HG03097 (cell line): ENCODE measurements at regions not wholly inside any gene's neighbourhood (a gene's known extent, or its start where the extent isn't known, plus 50 kb on each side); places are given as distances from the start of the nearest gene placed in this dataset.

Experiments
- ATAC-seq: cut with Tn5 transposase; IDR thresholded peaks from one replicate; pipeline ENCODE4 v1.9.1; 2021; ENCODE audit not compliant: unreplicated experiment, low FRiP score

DNA sequence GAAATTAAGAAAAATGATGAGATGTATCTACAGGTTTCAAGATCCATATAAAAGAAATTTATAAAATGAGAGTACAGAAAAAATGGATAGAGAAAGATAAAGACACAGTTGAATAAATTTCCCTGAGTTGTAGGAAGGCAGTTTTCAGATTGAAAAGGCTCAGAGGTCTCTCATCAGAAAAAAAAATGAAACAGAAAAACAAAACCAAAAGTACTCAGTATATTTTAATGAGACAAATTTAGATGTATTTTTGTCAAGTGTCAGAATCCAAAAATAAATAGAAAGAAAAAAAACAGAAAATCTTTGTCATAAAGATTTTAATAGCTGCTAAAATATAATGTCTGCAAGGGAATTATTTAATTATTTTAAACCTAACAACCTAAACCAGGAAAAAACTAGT is 520.5 kb downstream of the KCNJ3 start:
- ATAC-seq: no peak

DNA sequence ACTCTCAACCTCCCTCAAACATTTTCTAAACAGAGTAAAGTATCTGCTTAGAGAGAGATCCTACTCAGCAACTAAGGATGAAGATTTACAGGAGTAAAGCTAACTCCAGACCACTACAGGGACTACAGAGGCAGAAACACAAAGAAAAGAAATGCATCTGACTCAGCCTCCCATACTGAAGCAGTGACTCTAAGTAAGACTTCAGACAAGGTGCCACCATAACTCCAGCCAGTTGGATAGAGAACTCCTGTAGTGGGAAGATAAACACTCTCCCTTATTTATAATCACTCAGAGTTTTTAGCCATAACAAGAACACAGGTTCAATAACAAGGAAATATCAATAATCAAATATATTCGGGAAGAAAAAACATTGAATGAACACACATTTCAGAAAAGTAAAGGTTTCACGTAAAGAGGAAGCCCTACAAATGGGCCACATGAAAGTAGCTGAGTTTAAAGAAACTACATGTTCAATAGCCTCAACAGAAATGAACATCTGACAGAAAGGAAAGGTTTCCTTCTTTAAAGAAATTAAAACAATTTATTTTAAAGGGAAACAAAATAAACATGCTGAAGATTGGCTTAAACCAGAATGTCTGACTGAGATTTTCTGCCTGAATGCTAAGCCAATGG is 519.9 kb downstream of the KCNJ3 start:
- ATAC-seq: no peak

DNA sequence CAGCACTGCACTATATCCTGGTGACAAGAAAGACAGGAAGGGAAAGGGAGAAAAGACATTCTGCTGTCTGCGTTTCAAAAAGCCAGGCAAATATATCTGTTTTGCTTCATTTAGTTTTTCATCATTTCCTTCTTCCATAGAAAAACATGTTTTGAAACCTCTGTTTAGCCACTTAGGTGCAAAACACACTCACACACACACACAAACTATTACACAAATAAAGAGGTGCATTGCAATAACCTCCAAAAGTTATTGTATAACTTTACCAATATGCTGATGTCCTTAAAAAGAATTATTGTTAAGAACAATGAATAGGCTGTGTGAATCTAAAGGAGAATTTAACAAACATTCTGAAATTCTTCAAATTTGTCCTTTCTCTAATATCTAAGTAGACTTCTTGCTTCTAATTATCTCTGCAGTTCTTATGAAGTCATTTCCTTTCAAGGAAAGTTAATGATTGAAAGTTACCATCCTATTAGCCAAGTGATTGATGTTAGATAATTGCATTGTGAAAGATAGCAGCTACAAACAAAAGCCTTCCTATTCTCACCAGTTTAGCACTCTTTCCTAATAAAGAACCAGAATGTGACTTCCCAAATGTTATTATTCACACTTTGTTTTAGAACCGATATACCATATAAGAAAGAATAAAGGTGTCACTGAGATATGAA is 516.7 kb downstream of the KCNJ3 start:
- no peak for ATAC-seq

DNA sequence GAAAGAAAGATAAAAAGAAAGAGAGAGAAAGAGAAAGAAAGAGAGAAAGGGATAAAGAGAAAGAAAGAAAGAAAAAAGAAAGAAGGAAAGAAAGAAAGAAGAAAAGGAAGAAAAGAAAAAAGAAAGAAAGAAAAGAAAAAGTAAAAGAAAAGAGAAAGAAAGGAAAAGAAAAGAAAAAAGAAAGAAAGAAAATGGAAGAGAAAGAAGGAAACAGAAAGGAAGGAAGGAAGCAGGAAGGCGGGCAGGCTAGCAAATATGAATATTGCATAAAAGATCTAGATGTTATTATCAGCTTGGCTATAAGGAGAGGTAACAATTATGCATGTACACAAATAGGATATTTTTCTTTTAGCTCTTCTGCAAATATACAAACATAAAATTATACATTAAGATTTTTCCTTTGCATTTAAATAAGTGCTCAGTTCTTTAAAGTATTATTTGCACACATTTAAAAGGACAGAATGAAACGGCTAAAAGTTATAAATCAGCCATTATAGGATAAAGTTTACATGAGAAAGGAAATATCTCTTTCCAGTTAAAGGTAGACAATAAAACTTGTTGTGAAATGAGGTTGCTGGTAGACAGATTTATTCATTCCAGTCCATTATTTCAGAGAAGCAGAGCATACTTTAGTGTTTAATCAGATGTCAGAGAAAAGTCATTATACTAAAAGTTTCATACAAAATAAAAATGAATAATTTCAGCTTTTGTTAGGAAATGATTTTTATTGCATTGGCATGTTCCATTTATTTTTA is 511.4 kb downstream of the KCNJ3 start:
- no peak for ATAC-seq

DNA sequence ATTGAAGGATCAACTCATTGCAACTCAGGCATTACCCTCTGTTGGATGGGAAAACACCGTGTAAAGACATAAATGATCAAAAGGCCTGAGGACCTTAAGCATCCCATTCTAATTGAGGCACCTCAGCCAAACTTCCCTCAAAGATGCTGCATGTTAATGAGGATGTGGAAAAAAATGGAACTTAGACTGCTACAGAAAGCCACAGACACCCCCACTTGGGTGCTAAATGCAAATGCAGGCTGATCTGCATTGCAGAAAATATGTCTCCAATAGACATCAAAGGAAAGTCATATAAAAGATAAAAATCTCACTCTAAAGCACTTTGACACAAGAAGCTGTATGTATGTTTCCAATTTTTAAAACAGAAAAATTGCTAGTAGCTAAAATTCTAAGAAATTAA is 504.7 kb downstream of the KCNJ3 start:
- ATAC-seq: no peak

DNA sequence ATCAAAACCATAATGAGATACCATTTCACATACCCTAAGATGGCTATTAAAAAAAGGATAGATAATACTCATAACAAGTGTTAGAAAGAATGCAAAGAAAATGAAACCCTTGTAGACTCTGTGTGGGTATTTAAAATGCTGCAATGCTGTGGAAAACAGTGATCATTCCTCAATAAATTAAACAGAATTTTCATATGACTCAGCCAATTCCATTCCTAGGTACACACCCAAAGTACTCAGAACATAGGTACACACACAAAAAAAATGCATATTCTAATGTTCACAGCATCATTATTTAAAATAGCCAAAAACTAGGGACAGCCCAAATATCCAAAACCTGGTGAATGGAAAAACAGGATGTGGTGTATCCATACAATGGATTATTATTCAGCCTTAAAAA is 502.3 kb downstream of the KCNJ3 start:
- ATAC-seq: no peak

DNA sequence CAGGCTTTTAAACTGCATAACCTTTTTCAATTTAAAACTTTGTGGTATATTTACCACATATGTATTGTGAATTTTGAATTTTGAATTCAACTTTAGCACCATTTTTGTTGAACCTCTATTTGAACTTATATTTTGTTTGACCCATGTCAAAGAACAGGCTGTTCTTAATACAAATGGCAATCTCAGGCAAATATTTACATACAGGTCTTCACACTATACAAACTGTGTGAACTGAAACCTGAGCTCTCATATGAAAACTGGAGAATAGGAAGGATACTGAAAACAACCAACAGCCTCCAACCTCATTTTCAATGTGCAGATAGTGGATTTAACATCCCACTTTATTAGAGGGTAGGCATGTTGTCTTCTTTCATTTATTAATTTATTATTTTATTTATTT is 491.8 kb downstream of the KCNJ3 start:
- no peak for ATAC-seq

DNA sequence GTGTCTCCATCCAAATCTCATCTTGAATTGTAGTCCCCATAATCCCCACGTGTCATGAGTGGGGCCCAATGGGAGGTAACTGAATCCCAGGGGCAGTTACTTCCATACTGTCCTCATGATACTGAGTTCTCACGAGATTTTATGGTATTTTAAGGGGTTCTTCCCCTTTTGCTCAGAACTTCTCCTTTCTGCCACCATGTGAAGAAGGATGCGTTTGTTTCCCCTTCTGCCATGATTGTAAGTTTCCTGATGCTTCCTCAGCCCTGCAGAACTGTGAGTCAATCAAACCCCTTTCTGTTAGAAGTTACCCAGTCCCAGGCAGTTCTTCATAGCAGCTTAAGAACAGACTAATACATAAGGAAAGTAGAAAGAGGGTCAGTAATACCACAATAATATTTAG is 480.4 kb downstream of the KCNJ3 start:
- no peak for ATAC-seq

DNA sequence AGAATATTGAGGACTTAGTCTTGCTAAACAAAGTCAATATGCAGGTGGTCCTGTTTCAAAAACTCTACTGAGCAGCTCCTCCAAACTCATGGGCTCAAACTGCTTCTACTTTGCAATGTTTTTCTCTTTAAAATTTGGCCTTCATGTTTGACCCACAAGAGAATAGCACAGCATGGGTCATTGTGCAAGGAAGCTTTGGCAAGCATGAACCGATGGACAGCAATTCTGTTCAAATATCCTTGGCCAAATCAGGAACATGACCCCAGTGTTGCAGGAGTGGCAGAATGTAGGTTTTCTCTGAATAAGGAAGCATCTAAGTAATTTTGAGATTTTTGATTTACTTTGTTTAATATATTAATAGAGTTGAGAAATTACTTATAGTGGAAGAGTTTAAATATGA is 477.9 kb downstream of the KCNJ3 start:
- ATAC-seq: no peak

DNA sequence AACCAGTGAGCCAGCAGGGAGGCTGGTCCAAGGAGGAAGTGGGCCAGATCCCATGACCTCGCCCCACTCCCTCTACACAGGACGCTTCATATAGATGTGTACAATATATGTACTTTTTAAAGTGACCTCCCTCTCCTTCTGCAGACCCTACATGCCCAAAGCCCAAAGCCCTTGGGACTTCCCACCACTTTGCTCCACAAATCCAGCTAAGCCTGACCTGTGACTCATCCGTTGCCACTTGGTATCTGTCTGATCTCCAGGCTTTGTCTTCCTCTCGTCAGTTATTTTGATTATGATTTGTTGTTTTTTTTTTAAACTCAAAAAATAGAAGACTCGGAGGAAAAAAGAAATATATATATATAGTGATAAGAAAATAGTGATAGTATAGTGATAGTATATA is 470.8 kb downstream of the KCNJ3 start:
- no peak for ATAC-seq

DNA sequence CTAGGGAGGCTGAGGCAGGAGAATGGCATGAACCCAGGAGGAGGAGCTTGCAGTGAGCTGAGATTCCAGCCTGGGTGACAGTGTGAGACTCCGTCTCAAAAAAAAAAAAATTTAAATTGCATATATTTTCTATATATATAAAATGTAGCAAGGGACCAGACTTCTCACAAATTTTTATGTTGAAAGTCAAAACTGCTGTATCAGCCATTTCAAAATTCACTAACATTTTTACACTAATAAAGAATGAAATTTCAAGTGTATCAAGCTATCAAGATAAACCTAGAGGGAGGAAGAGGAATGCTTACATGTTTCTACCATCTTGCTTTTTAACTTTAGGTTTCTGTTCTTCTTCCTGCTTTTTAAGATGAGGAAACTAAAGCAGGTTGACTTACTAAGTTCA is 464.0 kb downstream of the KCNJ3 start:
- no peak for ATAC-seq

DNA sequence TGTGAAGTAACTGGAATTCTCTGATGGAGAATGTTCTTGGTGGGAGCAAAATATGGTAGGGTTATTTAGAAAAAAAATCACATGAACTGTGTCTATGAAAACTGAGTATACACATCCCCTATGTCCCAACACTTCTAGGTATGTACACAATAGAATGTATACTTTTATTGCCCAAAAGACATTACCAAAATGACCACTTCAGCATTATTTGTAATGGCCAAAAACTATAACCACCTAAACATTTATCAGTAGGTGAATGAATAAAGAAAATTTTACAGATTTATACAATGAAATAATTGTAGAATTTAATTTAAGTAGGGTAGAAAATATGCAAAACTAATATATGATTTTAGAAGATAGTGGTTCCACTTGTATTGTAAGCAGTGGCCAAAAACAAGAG is 462.8 kb downstream of the KCNJ3 start:
- no peak for ATAC-seq

DNA sequence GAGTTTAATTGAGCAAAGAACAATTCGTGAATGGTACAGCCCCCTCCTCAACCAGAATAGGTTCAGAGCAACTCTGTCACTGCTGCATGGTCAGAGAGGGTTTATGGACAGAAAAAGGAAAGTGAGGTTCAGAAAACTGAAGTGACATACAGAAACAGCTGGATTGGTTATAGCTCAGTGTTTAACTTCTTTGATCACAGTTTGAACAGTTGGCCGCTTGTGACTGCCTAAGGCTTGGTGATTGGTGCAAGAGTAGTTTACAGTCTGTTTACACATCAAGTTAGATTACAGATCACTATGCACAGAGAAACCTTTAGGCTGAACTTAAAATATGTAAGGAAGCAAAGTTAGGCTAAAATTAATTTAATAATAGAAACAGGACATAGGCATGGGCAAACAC is 459.2 kb downstream of the KCNJ3 start:
- ATAC-seq: no peak

DNA sequence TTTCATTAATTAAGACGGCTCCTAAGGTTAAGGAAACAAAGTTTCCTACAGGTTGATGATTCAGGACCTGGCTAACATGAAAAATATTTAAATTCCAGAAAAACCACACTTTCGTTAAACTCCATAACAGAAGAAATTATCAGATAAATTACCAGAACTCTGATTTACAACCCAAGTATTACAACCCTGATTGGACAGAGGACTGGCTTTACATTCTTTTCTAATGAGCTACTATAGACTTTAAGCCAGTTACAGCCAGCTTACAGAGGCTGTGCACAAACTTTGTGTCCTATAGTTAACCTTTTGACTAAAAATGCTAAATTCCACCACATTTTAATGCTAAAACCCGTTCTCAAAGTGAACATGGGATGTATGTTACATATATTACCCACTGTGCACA is 458.6 kb downstream of the KCNJ3 start:
- ATAC-seq: no peak

DNA sequence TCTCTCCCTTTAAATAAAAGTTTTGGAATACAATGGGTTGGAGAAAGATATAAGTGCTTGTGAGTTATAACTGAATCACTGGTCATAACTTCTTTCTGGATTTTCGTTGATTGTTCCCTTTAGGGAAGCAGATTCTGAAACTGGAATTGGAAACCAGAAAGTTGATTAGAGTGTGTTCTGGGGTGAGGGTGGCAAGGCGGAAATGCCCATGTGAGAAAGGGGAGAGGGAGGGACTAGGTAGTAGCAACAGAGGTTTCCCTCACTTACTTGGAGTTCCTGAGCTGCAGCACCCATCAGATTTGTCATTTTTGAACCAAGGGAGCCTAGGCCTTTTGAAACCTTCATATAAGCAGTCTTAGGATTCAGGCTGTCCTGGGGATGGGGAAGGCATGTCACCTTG is 453.4 kb downstream of the KCNJ3 start:
- ATAC-seq: no peak

DNA sequence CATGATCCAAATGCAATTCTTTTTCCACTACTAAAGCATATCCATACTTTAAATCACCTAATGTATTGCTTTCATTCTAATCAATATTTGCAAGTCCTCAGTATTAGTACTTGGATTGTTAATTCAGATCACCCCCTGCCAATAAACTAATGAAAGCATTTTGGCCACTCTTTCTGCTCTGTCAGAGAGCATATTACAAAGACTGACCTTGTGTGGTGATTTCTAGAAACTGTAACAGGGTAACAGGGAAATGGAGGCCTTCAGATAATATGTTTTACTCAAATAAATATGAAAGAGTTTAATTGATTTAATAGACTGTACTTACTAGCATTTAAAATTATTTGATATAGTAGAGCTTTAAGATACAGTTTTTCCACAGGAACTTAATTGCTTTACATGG is 453.0 kb downstream of the KCNJ3 start:
- ATAC-seq: no peak

DNA sequence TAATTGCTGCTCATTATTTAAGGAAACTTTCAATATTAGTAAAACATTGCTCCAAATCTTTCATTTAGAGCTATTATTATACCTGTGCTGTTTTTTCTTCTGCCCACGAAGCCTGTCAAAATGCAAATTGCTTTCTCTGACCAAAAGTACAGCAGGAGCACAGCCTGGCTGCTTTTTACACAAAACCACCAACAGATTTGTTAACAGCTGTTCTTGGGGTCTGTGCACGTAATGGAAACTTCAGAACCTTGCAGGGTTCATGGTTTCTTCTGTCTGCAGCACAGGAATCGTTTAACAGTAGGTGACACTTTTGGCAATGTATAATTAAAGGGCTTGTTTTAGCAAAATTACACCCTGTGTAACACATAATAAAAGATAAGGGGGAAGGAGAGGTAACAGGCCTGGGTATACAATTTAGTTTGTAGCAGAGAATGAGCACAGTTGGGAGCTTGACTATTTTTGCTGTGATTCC is 447.3 kb downstream of the KCNJ3 start:
- peak; percentile 92 for ATAC-seq

DNA sequence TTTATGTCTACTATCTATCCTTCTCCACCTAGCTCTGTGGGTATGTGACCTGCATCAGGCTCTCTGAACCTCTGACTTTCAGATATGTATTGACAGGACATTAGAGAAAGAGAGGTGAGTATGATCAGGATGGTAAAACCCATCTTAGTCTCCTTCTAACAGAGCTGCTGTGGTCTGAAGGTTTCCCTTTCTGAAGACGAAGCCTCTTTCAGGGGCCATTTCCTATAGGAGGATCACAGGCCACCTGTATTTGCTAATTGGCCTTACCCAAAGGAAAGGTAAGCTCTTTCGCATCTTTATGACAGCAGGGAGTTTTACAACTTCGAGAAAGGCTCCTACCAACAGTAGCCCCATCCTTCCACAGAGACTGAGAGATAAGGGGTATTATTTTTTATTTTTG is 442.9 kb downstream of the KCNJ3 start:
- no peak for ATAC-seq

DNA sequence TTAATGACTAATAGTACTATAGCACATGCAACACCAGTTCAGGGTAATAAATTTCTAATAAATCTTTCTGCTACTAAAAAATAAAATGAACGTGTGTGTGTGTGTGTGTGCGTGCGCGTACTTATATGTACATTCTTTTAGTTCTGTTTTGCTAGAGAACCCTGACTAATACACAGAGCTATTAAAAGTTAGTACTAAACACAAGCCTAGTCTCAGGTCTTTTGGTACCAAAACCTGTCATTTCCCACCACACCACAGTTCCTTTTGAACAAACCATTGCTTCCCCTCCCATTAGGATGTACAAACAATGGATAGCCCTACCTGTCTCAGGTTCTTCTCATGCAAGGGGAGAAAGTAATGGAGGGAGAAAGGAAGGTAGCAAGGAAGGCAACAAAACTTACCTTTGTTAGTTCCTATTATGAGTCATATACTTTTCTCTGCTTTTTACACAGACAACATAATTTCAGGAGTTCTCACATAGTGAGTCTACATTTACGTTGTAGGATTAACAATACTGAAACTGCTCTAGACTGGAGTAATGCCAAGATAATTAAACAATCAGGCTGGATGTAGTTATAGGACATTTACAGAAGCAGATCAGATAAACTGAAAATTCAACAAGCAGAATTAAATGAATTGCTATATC is 427.2 kb downstream of the KCNJ3 start:
- no peak for ATAC-seq

DNA sequence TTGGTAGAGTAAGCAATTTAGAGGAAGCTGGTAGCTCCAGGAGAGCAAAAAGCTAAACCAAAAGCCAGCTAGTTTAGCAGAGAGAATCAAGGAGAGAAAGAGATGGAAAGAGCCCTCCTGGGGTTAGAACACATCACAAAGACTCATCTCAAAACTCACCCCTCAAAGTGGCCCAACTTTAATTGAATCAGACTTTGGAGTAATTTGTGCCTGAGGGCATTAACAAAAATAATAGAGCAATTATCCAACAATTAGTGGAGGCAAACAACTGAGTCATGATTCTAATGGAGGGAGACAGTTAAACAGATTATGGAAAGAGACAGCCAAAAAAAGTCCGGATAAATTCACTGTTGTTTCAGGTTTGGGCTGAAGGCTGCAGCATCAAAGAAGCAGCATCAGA is 417.4 kb downstream of the KCNJ3 start:
- ATAC-seq: no peak

DNA sequence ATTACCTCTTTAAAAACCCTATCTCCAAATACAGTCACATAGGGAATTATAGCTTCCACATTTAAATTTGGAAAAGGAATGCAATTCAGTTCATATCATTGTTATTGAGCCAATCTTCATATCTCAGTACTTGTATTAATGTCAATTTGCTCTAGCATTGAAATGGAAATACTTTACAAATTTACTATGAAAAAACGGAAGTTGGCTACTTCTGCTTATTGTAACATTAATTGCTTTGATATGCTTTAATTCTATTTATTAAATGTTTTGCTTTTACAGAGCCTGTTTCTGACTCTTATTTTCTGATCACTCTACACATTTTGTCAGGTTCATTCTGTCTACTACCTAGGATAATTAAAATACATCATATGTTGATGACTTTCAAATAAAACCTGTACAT is 412.6 kb downstream of the KCNJ3 start:
- no peak for ATAC-seq
